ENCODE measurements at regions not wholly inside any gene's neighbourhood (a gene's known extent, or its start where the extent isn't known, plus 50 kb on each side); places are given as distances from the start of the nearest gene placed in this dataset.
A peak's percentile ranks its signal among the peaks of the same experiment; 100 is the strongest.

DNA sequence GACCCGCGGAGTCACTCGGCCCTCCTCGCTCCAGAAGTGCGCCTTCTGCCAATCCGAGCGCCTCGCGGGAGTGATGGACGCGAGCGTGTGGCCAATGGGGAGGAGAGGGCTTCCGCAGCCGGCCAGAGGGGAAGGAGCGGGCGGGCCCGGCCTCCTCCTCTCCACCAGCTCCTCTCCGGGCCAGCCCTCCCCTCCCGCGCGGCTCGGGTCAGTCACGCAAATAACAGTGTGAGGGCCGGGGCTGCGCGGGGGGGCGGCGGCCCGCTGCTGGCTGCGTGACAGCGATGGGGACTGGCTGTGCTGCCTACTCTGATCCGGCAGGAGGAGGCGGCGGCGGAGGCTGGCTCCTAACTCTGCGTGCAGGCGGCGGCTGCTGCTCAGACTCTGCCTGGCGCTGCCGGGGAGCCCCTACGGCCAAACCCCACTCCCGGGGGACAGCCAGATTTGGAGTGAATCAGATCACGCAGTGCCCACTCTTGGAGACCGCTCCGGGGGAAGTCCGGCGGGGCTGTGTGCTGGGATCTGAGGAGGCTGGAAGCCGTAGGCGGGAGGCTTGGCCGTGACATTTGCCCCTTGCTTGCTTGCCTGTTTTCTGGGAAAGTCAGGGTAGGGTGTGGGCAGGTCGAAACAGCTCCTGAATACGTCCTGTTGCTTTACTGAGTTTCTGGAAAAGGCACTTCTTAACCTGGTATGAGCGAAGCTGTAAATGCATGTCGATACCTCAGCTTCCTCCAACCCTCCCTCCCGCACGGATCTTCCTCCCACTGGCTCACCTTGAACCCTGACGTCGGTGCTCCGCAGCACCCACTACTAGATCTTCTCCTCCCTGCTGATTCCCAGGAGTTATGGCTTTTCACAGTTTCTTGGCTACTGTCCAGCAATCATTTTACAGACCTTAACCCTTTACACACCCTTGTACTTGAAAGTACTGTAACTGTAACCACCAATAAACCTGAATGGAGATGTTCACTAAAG, 97.9 kb upstream of the SERTAD2 start:
- Mint-ChIP-seq H3K27me3 (ENCODE audit: unreplicated experiment) (peaks cover 5% of the 10 kb centered on the region), H3K4me1 (ENCODE audit: low read depth, unreplicated experiment) (peaks cover 7% of the 10 kb centered on the region), H3K36me3 (ENCODE audit: unreplicated experiment) (peaks cover 4% of the 10 kb centered on the region), H3K27ac (ENCODE audit: unreplicated experiment) (peak overlapping the region; percentile 79), H3K4me3 (ENCODE audit: unreplicated experiment) (peak overlapping the region; percentile 99), H3K9me3 (ENCODE audit: unreplicated experiment) (peaks cover 8% of the 10 kb centered on the region)
- DNase-seq, result peak; percentile 98
- TF ChIP-seq, protein P1, sequence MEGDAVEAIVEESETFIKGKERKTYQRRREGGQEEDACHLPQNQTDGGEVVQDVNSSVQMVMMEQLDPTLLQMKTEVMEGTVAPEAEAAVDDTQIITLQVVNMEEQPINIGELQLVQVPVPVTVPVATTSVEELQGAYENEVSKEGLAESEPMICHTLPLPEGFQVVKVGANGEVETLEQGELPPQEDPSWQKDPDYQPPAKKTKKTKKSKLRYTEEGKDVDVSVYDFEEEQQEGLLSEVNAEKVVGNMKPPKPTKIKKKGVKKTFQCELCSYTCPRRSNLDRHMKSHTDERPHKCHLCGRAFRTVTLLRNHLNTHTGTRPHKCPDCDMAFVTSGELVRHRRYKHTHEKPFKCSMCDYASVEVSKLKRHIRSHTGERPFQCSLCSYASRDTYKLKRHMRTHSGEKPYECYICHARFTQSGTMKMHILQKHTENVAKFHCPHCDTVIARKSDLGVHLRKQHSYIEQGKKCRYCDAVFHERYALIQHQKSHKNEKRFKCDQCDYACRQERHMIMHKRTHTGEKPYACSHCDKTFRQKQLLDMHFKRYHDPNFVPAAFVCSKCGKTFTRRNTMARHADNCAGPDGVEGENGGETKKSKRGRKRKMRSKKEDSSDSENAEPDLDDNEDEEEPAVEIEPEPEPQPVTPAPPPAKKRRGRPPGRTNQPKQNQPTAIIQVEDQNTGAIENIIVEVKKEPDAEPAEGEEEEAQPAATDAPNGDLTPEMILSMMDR (IDR thresholded peaks at IDR 0.05; ENCODE audit: partially characterized antibody, unreplicated experiment), result peak; percentile 11

- TF ChIP-seq, protein P1 (IDR thresholded peaks at IDR 0.05; ENCODE audit: partially characterized antibody, unreplicated experiment), result no peak
- Mint-ChIP-seq H3K4me3 (ENCODE audit: unreplicated experiment) (no peak overlapping the region), H3K4me1 (ENCODE audit: low read depth, unreplicated experiment) (peaks cover 7% of the 10 kb centered on the region), H3K27me3 (ENCODE audit: unreplicated experiment) (peaks cover 5% of the 10 kb centered on the region), H3K9me3 (ENCODE audit: unreplicated experiment) (peaks cover 8% of the 10 kb centered on the region), H3K36me3 (ENCODE audit: unreplicated experiment) (peaks cover 4% of the 10 kb centered on the region), H3K27ac (ENCODE audit: unreplicated experiment) (no peak overlapping the region)
- no peak for DNase-seq
Measured at GRCh38 chr2:64753399-64753798, 99.7 kb upstream of the SERTAD2 start.

DNA sequence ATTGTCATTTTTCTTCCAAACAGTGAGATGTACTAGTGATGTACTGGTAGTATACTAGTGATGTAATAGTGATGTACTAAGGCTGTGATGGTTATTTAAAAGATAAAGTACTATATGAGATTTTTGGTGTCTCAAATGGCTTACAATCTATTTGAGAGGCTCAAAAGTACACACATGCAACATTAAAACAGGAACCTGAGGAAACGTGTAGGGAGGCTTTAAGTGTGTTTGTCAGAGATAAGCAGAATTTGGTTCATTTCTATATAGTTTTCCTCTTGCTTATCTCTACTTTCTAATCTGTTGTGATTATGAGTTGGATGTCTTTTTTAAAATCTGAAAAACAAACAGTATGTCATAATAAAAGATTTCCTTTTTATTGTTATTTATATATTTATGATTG, 100.9 kb upstream of the SERTAD2 start:
- H3K36me3 Mint-ChIP-seq (ENCODE audit: unreplicated experiment), result peaks cover 4% of the 10 kb centered on the region
- DNase-seq, result no peak
- H3K9me3 Mint-ChIP-seq (ENCODE audit: unreplicated experiment), result peaks cover 8% of the 10 kb centered on the region
- no peak overlapping the region for H3K27ac Mint-ChIP-seq (ENCODE audit: unreplicated experiment)
- peaks cover 5% of the 10 kb centered on the region for H3K27me3 Mint-ChIP-seq (ENCODE audit: unreplicated experiment)
- TF ChIP-seq, protein P1 (IDR thresholded peaks at IDR 0.05; ENCODE audit: partially characterized antibody, unreplicated experiment), result no peak
- H3K4me3 Mint-ChIP-seq (ENCODE audit: unreplicated experiment), result no peak overlapping the region
- H3K4me1 Mint-ChIP-seq (ENCODE audit: low read depth, unreplicated experiment), result peaks cover 7% of the 10 kb centered on the region

DNA sequence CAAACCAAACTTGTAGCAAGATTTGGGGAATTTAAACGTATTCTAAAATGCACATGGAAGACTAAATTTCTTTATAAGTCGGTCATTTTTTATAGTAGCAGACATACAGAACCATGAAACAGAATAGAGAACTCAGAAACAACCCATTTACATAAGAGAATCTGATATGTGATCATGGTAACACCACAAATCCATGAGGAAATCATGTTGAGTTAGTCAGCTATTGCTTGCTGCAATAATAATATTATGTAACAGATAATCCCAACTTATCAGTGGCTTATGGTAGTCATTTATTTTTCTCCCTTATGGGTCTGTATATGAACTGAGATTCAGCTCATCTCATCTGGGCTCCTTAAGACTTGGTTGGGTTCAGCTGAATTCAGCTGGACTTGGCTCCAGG, 103.4 kb upstream of the SERTAD2 start:
- H3K9me3 Mint-ChIP-seq (ENCODE audit: unreplicated experiment), result peaks cover 6% of the 10 kb centered on the region
- no peak for DNase-seq
- TF ChIP-seq, protein P1 (IDR thresholded peaks at IDR 0.05; ENCODE audit: partially characterized antibody, unreplicated experiment), result no peak
- H3K27ac Mint-ChIP-seq (ENCODE audit: unreplicated experiment), result no peak overlapping the region
- H3K36me3 Mint-ChIP-seq (ENCODE audit: unreplicated experiment), result peaks cover 4% of the 10 kb centered on the region
- no peak overlapping the region for H3K4me3 Mint-ChIP-seq (ENCODE audit: unreplicated experiment)
- H3K4me1 Mint-ChIP-seq (ENCODE audit: low read depth, unreplicated experiment), result peaks cover under 1% of the 10 kb centered on the region
- no peaks in the 10 kb centered on the region for H3K27me3 Mint-ChIP-seq (ENCODE audit: unreplicated experiment)

DNA sequence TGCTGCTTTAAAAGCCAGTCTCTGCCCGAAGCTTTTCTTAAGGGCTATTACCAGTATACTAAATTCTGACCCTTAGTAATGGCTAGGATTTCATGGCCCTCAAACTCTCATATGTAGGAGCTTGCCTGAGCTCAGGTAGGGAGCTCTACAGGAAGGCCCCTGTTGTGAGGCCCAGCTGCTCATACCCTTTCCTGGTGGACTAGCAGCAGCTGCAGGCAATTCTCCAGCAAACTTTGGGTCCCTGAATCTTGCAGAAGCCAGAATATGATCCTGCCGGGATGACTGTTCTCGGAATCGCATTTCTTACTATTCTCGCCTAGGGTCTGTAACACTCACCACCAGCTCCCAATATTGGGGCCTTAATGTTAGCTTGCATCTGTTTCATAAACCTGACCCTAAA, 106.4 kb upstream of the SERTAD2 start:
- DNase-seq, result no peak
- Mint-ChIP-seq H3K4me1 (ENCODE audit: low read depth, unreplicated experiment) (no peaks in the 10 kb centered on the region), H3K9me3 (ENCODE audit: unreplicated experiment) (peaks cover 2% of the 10 kb centered on the region), H3K36me3 (ENCODE audit: unreplicated experiment) (peaks cover 4% of the 10 kb centered on the region), H3K27ac (ENCODE audit: unreplicated experiment) (no peak overlapping the region), H3K27me3 (ENCODE audit: unreplicated experiment) (no peaks in the 10 kb centered on the region), H3K4me3 (ENCODE audit: unreplicated experiment) (no peak overlapping the region)
- TF ChIP-seq, protein P1 (IDR thresholded peaks at IDR 0.05; ENCODE audit: partially characterized antibody, unreplicated experiment), result no peak
